Panc1 (cell line): ENCODE measurements at regions not wholly inside any gene's neighbourhood (a gene's known extent, or its start where the extent isn't known, plus 50 kb on each side); places are given as distances from the start of the nearest gene placed in this dataset.

ENCODE experiments used
- CTCF ChIP-seq: fragments of 450-650 bp; IDR thresholded peaks from 2 replicates; pipeline ENCODE4 v1.5.1; 2017; ENCODE audit warnings: mild to moderate bottlenecking
- POLR2AphosphoS5 ChIP-seq: IDR thresholded peaks from 2 replicates; pipeline ENCODE4 v1.6.1; 2012; ENCODE audit warnings: mild to moderate bottlenecking, low read depth, low read length, moderate library complexity
- REST ChIP-seq, 2 experiments: IDR thresholded peaks; 2 replicates each; pipeline ENCODE4 v1.6.1; 2011 to 2012; ENCODE audit warnings: low read depth in 2 of 2, control low read depth in 1 of 2, low read length in 1 of 2, mild to moderate bottlenecking in 1 of 2, moderate library complexity in 1 of 2; ENCODE audit not compliant: insufficient read depth in 1 of 2
- SIN3A ChIP-seq: IDR thresholded peaks from 2 replicates; pipeline ENCODE4 v1.6.1; 2012; ENCODE audit warnings: low read depth, mild to moderate bottlenecking, low read length, moderate library complexity, borderline replicate concordance; ENCODE audit not compliant: insufficient read depth
- TCF7L2 ChIP-seq: IDR thresholded peaks from 2 replicates; pipeline ENCODE4 v1.6.1; 2011; ENCODE audit warnings: mild to moderate bottlenecking, low read depth, low read length, inconsistent platforms

GRCh38 chr14:76698631-76699030, 62.6 kb upstream of the VASH1 start:
- TF ChIP-seq CTCF (no peak), REST (IDR thresholded peaks at IDR 0.05; ENCODE audit: insufficient read depth in 1 of 2, low read depth in 2 of 2, low read length in 1 of 2) (no peak), SIN3A (no peak), POLR2AphosphoS5 (no peak), TCF7L2 (no peak)
